Gastrocnemius medialis (tissue), 4 donors: ENCODE measurements at regions not wholly inside any gene's neighbourhood (a gene's known extent, or its start where the extent isn't known, plus 50 kb on each side); places are given as distances from the start of the nearest gene placed in this dataset.

Source experiments
- ATAC-seq, 2 donors: fragments of 150-250 bp; one replicate each; pipeline ENCODE4 v1.9.1; 2016
- DNase-seq, 2 donors: peaks; one replicate each; pipeline ENCODE4 v3.0.0-alpha.2; 2019
- H3K27ac ChIP-seq, 4 donors: fragments of 200-600 bp; sonication (generic); 1 replicate in 1 of 4; 2 replicates in 3 of 4; pipeline ENCODE4 v1.5.1; 2016 to 2018; ENCODE audit warnings: mild to moderate bottlenecking in 2 of 4, moderate library complexity in 1 of 4
- H3K27me3 ChIP-seq, 3 donors: fragments of 200-600 bp; sonication (generic) in 2 of 3; 1 replicate in 1 of 3; 2 replicates in 2 of 3; pipeline versions ENCODE4 v1.5.1 to v1.6.0; 2016 to 2019; ENCODE audit warnings: mild to moderate bottlenecking in 1 of 3, moderate library complexity in 1 of 3
- H3K36me3 ChIP-seq, 2 donors: fragments of 200-600 bp; sonication (generic) in 1 of 2; one replicate each; pipeline ENCODE4 v1.5.1; 2017 to 2018
- H3K4me1 ChIP-seq, 2 donors: fragments of 200-600 bp; sonication (generic) in 1 of 2; one replicate each; pipeline ENCODE4 v1.5.1; 2016 to 2017; ENCODE audit warnings: mild to moderate bottlenecking in 2 of 2
- H3K4me3 ChIP-seq, 4 donors: fragments of 200-600 bp; sonication (generic) in 3 of 4; 1 replicate in 1 of 4; 2 replicates in 3 of 4; pipeline ENCODE4 v1.5.1; 2016 to 2019; ENCODE audit warnings: mild to moderate bottlenecking in 2 of 4
- H3K9me3 ChIP-seq, 3 donors: fragments of 200-600 bp; sonication (generic) in 2 of 3; 1 replicate in 1 of 3; 2 replicates in 2 of 3; pipeline ENCODE4 v1.5.1; 2016 to 2019
- POLR2A ChIP-seq, 2 donors: fragments of 450-650 bp; IDR thresholded peaks; one replicate each; pipeline ENCODE4 v1.6.1; 2017; ENCODE audit warnings: antibody characterized with exemption in 2 of 2, mild to moderate bottlenecking in 2 of 2, moderate library complexity in 2 of 2
- in situ Hi-C, 4 donors: fragments of 200-750 bp; cut with MboI; loops; one replicate each; pipeline versions ENCODE4 v1.15.0 to v1.8.0; 2017; ENCODE audit warnings: low sequenced_read_pairs in 4 of 4
- intact Hi-C: fragments of 100-400 bp; cut with DNase I; formaldehyde crosslinking; loops from one replicate; pipeline ENCODE4 v1.15.1; 2023; ENCODE audit warnings: low total_unique reads
- TF ChIP-seq, protein P1 (sequence below), 5 experiments: fragments of 450-650 bp in 3 of 5; fragments of 200-600 bp in 2 of 5; sonication (generic) in 2 of 5; IDR thresholded peaks in 4 of 5; conservative IDR thresholded peaks in 1 of 5; 1 replicate in 4 of 5; 2 replicates in 1 of 5; pipeline ENCODE4 v1.5.1; 2016 to 2019; ENCODE audit warnings: antibody characterized with exemption in 5 of 5, mild to moderate bottlenecking in 3 of 5, moderate library complexity in 3 of 5

DNA sequence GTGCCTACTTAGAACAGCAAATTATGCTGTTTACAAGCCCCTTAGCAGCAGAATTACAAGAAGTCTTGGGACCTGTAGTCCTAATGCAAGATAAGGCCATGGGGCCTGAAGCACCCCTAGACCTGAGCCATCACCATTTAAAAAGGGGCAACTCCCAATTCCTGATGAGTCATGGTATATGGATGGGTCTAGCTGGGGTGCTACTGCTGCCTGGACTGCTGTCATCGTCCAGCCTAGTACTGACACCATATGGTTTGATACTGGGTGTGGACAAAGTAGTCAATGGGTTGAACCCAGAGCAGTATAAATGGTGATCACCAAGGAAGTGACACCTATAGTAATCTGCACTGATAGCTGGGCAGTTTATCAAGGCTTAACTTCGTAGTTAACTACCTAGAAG is 450.0 kb downstream of the IPMK start:
- intact Hi-C loops, result no loop called here
- no peak for ATAC-seq
- DNase-seq, result no peak
- TF ChIP-seq POLR2A (IDR thresholded peaks at IDR 0.05), result no peak
- TF ChIP-seq, protein P1, sequence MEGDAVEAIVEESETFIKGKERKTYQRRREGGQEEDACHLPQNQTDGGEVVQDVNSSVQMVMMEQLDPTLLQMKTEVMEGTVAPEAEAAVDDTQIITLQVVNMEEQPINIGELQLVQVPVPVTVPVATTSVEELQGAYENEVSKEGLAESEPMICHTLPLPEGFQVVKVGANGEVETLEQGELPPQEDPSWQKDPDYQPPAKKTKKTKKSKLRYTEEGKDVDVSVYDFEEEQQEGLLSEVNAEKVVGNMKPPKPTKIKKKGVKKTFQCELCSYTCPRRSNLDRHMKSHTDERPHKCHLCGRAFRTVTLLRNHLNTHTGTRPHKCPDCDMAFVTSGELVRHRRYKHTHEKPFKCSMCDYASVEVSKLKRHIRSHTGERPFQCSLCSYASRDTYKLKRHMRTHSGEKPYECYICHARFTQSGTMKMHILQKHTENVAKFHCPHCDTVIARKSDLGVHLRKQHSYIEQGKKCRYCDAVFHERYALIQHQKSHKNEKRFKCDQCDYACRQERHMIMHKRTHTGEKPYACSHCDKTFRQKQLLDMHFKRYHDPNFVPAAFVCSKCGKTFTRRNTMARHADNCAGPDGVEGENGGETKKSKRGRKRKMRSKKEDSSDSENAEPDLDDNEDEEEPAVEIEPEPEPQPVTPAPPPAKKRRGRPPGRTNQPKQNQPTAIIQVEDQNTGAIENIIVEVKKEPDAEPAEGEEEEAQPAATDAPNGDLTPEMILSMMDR (IDR thresholded peaks at IDR 0.05 in 4 of 5, conservative IDR thresholded peaks at IDR 0.05 in 1 of 5), result no peak
- Histone ChIP-seq H3K36me3 (no peaks in the 10 kb centered on the region), H3K27me3 (no peaks in the 10 kb centered on the region), H3K4me1 (no peaks in the 10 kb centered on the region), H3K27ac (no peak overlapping the region), H3K9me3 (no peaks in the 10 kb centered on the region), H3K4me3 (no peak overlapping the region)
- in situ Hi-C loops, result no loop called here

DNA sequence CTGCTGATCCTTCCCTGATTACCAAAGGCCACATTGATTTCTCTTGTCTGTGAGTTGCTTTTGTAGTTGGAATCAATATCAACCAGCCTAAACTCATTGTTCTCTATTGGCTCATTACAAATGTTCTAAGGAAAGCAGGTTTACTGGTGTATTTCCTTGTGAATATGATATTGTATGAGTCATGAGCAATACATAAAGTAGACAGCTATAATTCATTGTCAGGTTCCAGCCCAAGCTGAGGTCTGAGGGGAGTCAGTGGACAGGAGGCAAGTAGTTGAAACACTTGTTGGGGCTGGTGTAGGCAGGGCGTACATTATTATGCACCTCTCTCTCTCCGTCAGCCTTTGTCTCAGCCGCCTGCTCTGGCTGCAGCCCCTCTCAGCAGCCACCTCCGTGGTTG is 451.7 kb downstream of the IPMK start:
- Histone ChIP-seq H3K4me3 (no peak overlapping the region), H3K9me3 (no peaks in the 10 kb centered on the region), H3K27ac (no peak overlapping the region), H3K36me3 (no peaks in the 10 kb centered on the region), H3K27me3 (no peaks in the 10 kb centered on the region), H3K4me1 (no peaks in the 10 kb centered on the region)
- no peak for DNase-seq
- in situ Hi-C loops (no loop called here), intact Hi-C loops (no loop called here)
- TF ChIP-seq, protein P1 (IDR thresholded peaks at IDR 0.05 in 4 of 5, conservative IDR thresholded peaks at IDR 0.05 in 1 of 5), result no peak
- TF ChIP-seq POLR2A (IDR thresholded peaks at IDR 0.05), result no peak
- ATAC-seq, result no peak

DNA sequence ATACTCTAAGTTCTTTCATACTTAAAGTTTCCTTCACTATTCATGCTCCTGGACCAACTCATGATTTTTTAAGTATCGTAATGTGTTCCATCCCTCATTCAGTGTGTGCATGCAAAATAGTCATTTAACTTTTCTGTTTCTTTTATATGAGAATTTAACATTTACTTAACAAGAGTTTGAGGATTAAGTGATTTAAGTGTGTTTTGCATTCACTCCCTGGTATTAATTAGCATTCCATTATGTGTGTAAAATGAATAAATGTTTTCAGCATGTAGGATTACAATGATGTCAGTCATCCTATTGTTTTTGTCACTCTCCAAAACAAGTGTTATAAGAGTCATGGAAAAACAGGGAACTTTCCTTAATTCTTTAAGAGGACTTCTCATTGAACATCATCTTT is 457.7 kb downstream of the IPMK start:
- H3K4me3 ChIP-seq, result no peak overlapping the region
- H3K27me3 ChIP-seq, result no peaks in the 10 kb centered on the region
- no peak overlapping the region for H3K27ac ChIP-seq
- no peak for ATAC-seq
- no peaks in the 10 kb centered on the region for H3K9me3 ChIP-seq
- no peak for TF ChIP-seq POLR2A (IDR thresholded peaks at IDR 0.05)
- TF ChIP-seq, protein P1 (IDR thresholded peaks at IDR 0.05 in 4 of 5, conservative IDR thresholded peaks at IDR 0.05 in 1 of 5), result no peak
- H3K36me3 ChIP-seq, result no peaks in the 10 kb centered on the region
- intact Hi-C loops, result no loop called here
- DNase-seq, result no peak
- no peaks in the 10 kb centered on the region for H3K4me1 ChIP-seq
- in situ Hi-C loops, result no loop called here

DNA sequence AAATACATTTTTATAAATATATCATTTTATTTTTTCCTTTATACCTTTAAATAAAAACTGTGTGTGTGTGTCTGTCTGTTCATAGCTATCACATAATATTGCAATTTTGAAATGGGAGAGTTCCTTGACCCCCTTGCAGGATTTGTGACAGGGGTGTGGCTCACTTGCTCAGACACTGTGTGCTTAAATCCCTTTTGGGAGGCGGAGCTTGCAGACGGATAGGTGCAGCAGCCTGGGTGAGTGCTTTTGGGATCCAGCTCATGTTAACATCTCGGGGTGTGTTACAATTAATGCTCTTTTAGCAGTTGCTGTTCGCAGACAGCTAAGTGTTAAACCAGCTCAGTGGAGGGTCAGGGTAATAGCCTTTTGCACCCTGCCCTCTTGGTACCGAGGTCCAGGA is 459.8 kb downstream of the IPMK start:
- H3K36me3 ChIP-seq, result no peaks in the 10 kb centered on the region
- ATAC-seq, result no peak
- in situ Hi-C loops, result no loop called here

DNA sequence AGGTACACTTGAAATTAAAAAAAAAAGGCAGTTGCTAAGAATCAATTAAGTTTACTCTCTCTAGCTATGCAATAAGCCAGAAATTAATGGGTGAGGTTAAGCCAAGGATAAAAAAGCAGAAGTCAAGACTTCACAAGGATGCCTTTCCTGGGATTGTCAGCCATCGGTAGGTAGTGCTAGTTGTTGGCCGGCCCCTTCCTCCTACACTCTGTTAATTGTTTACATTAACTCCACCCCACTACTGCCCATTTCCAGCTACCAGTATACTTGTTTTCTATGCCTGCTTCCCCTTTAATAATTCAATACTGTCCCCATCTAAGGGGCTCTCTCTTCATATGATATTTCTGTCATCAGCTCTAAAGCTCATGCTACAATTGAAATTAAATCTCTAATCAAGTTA is 461.0 kb downstream of the IPMK start:
- TF ChIP-seq POLR2A (IDR thresholded peaks at IDR 0.05), result no peak
- TF ChIP-seq, protein P1 (IDR thresholded peaks at IDR 0.05 in 4 of 5, conservative IDR thresholded peaks at IDR 0.05 in 1 of 5), result no peak
- Histone ChIP-seq H3K9me3 (no peaks in the 10 kb centered on the region), H3K27ac (no peak overlapping the region), H3K4me1 (no peaks in the 10 kb centered on the region), H3K4me3 (no peak overlapping the region), H3K27me3 (no peaks in the 10 kb centered on the region), H3K36me3 (no peaks in the 10 kb centered on the region)
- DNase-seq (no peak), ATAC-seq (no peak)
- intact Hi-C loops, result no loop called here
- in situ Hi-C loops, result no loop called here

More for the DNA sequence above, 459.8 kb downstream of the IPMK start:
- H3K4me1 ChIP-seq, result no peaks in the 10 kb centered on the region
- H3K4me3 ChIP-seq, result no peak overlapping the region
- TF ChIP-seq, protein P1 (IDR thresholded peaks at IDR 0.05 in 4 of 5, conservative IDR thresholded peaks at IDR 0.05 in 1 of 5), result no peak
- TF ChIP-seq POLR2A (IDR thresholded peaks at IDR 0.05), result no peak
- no peak for DNase-seq
- H3K27me3 ChIP-seq, result no peaks in the 10 kb centered on the region
- H3K9me3 ChIP-seq, result no peaks in the 10 kb centered on the region
- no peak overlapping the region for H3K27ac ChIP-seq
- intact Hi-C loops, result no loop called here
